ENCODE measurements at regions not wholly inside any gene's neighbourhood (a gene's known extent, or its start where the extent isn't known, plus 50 kb on each side); places are given as distances from the start of the nearest gene placed in this dataset.

DNA sequence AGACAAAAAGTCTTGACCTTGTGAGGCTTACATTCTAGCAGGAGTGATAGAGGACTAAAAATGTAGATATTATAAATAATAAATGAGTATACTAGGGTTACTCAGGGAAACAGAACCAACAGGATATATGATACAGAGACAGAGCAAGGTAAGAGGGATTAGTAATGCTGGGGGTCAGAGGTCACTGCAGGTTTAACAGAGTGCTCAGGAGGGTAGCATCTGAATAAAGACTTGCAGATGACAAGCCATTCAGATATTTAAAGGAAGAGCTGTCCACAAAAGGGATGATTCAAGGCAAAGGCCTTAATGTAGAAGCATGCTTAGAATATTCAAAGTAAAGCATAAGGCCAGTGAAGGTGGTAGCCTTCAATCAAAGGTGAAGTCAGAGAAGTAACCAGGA is 65.6 kb upstream of the SEMA6A start:
- Histone ChIP-seq H3K4me3 (no peak overlapping the region), H3K27ac (no peak overlapping the region), H3K9me3 (no peaks in the 10 kb centered on the region), H3K36me3 (no peaks in the 10 kb centered on the region), H3K4me1 (no peaks in the 10 kb centered on the region), H3K27me3 (no peaks in the 10 kb centered on the region)
- TF ChIP-seq POLR2A (IDR thresholded peaks at IDR 0.05) = no peak
- intact Hi-C loops (cut with DNase I) = no loop called here
- no peak for DNase-seq (ENCODE audit: extremely low spot score in 2 of 2)

DNA sequence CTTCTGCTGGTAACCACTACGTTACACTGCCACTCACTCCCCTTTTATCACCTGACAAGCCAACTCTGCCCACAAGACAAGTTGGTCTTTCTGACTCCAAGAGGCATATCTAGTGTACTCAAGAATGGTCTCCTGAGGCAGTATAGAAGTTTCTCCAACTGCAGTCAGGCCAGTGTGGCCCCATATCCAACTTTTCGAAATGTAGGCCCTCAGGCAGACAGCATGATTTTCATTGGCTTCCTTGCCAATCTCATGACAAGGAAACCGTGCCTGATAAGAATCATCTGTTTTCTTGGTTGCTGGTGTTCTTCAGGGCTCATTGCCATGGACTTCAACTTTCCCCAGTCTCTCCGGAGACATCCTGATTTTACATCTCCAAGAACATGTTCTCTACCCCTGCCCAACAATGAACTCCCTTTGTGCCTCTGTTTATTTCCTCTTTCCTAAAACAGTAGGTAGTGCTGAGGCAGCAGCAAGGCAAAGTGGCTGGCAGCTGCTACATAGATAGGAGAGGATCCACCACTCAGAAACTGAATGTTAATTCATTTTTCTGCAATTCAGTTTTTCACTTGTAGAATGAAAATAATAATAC is 62.6 kb upstream of the SEMA6A start:
- TF ChIP-seq, protein P1, sequence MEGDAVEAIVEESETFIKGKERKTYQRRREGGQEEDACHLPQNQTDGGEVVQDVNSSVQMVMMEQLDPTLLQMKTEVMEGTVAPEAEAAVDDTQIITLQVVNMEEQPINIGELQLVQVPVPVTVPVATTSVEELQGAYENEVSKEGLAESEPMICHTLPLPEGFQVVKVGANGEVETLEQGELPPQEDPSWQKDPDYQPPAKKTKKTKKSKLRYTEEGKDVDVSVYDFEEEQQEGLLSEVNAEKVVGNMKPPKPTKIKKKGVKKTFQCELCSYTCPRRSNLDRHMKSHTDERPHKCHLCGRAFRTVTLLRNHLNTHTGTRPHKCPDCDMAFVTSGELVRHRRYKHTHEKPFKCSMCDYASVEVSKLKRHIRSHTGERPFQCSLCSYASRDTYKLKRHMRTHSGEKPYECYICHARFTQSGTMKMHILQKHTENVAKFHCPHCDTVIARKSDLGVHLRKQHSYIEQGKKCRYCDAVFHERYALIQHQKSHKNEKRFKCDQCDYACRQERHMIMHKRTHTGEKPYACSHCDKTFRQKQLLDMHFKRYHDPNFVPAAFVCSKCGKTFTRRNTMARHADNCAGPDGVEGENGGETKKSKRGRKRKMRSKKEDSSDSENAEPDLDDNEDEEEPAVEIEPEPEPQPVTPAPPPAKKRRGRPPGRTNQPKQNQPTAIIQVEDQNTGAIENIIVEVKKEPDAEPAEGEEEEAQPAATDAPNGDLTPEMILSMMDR (IDR thresholded peaks at IDR 0.05) = no peak
- no peak for TF ChIP-seq POLR2AphosphoS5 (IDR thresholded peaks at IDR 0.05; ENCODE audit: insufficient read depth in 1 of 2, low read depth in 1 of 2)
- TF ChIP-seq POLR2A (IDR thresholded peaks at IDR 0.05) = no peak
- intact Hi-C loops (cut with DNase I) = no loop called here
- no peaks in the 10 kb centered on the region for H3K27me3 ChIP-seq
- H3K4me3 ChIP-seq = no peak overlapping the region
- no peaks in the 10 kb centered on the region for H3K36me3 ChIP-seq
- no peaks in the 10 kb centered on the region for H3K4me1 ChIP-seq
- no peak overlapping the region for H3K27ac ChIP-seq
- no peaks in the 10 kb centered on the region for H3K9me3 ChIP-seq
- no peak for DNase-seq (ENCODE audit: extremely low spot score in 2 of 2)

DNA sequence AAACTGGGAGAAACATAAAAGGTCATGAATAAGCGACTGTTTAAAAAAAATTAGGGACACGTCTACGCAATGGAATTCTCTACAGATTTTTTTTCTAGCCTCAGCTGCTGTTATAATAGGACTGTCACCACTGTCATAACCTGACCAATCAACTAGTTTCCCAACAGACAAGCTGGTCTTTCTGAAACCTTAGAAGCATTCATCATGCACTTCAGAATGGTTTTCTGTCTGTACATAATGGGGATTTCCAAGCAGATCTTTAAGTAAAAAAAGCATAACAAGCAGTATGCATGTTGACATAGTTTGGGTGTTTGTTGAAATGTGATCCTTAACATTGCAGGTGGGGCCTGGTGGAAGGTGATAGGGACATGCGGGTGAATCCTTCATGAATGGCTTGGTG is 58.3 kb upstream of the SEMA6A start:
- intact Hi-C loops (cut with DNase I) = no loop called here
- TF ChIP-seq, protein P1 (IDR thresholded peaks at IDR 0.05) = no peak
- TF ChIP-seq POLR2AphosphoS5 (IDR thresholded peaks at IDR 0.05; ENCODE audit: insufficient read depth in 1 of 2, low read depth in 1 of 2) (no peak), POLR2A (IDR thresholded peaks at IDR 0.05) (no peak)
- Histone ChIP-seq H3K27me3 (no peaks in the 10 kb centered on the region), H3K4me1 (no peaks in the 10 kb centered on the region), H3K9me3 (no peaks in the 10 kb centered on the region), H3K4me3 (no peak overlapping the region), H3K27ac (no peak overlapping the region), H3K36me3 (no peaks in the 10 kb centered on the region)
- peak in 1 of 2 donors; percentile 11 for DNase-seq (ENCODE audit: extremely low spot score in 2 of 2)

DNA sequence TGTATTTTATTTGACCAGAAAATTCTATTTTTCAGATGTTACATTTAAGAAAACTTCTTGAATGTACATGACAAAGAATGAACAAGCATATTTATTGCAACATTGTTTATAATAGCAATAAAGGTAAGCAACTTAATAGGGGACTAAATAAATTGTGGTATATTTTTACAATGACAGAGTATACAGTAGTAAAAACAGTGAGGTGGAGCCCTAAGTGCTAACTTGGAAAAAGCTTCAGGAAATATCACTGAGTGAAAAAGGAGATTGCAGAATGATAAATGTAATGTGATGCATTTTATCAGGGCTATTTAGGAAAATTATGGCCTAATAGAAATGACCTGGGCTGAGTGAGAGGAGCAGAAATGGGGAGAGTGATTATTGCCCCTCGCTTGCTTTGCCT is 56.5 kb upstream of the SEMA6A start:
- intact Hi-C loops (cut with DNase I) = no loop called here
- TF ChIP-seq POLR2A (IDR thresholded peaks at IDR 0.05) (no peak), POLR2AphosphoS5 (IDR thresholded peaks at IDR 0.05; ENCODE audit: insufficient read depth in 1 of 2, low read depth in 1 of 2) (no peak)
- TF ChIP-seq, protein P1 (IDR thresholded peaks at IDR 0.05) = no peak
- H3K4me1 ChIP-seq = peaks cover 12% of the 10 kb centered on the region
- H3K4me3 ChIP-seq = no peak overlapping the region
- H3K9me3 ChIP-seq = no peaks in the 10 kb centered on the region
- no peak overlapping the region for H3K27ac ChIP-seq
- H3K36me3 ChIP-seq = no peaks in the 10 kb centered on the region
- no peaks in the 10 kb centered on the region for H3K27me3 ChIP-seq
- DNase-seq (ENCODE audit: extremely low spot score in 2 of 2) = no peak

DNA sequence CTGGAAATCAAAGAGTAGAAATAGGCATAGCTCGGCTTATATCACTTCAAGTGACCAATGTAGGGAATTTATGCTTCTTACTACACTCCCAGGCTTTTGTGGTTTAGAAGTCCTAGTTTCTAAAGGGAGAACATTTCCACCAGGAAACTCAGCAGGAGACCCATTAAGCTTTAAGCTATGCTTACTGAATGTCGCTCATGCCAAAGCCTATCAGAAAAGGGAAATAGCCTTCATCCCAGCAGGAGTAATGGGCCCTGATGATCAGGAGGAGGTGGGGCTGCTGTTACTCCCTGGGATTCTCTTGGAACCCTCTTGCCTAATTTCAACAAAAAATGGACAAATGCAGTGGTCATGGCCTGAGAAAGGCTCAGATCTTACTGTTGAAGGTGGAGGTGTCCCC is 54.5 kb upstream of the SEMA6A start:
- no peaks in the 10 kb centered on the region for H3K27me3 ChIP-seq

More for the DNA sequence above, 54.5 kb upstream of the SEMA6A start:
- Histone ChIP-seq H3K4me3 (no peak overlapping the region), H3K36me3 (no peaks in the 10 kb centered on the region), H3K9me3 (no peaks in the 10 kb centered on the region), H3K27ac (no peak overlapping the region), H3K4me1 (peaks cover 18% of the 10 kb centered on the region)
- no peak for DNase-seq (ENCODE audit: extremely low spot score in 2 of 2)
- no peak for TF ChIP-seq POLR2A (IDR thresholded peaks at IDR 0.05)
- TF ChIP-seq, protein P1 (IDR thresholded peaks at IDR 0.05) = no peak
- TF ChIP-seq POLR2AphosphoS5 (IDR thresholded peaks at IDR 0.05; ENCODE audit: insufficient read depth in 1 of 2, low read depth in 1 of 2) = no peak
- intact Hi-C loops (cut with DNase I) = no loop called here

Measured in vagina (tissue), 2 donors.